Breast epithelium (tissue), 4 donors: ENCODE measurements at regions not wholly inside any gene's neighbourhood (a gene's known extent, or its start where the extent isn't known, plus 50 kb on each side); places are given as distances from the start of the nearest gene placed in this dataset.
"Not testable (repeated sequence)": the region's sequence is repeated elsewhere in the genome, so short reads cannot be mapped to it uniquely, and the experiment has no call there.

ENCODE experiments used
- DNase-seq, 2 donors: peaks; one replicate each; pipeline ENCODE4 v3.0.0-alpha.2; 2019; ENCODE audit warnings: low spot score in 2 of 2
- H3K27ac ChIP-seq, 2 donors: fragments of 200-600 bp; sonication (generic) in 1 of 2; one replicate each; pipeline ENCODE4 v1.5.1; 2016 to 2019; ENCODE audit warnings: mild to moderate bottlenecking in 1 of 2
- H3K27me3 ChIP-seq, 2 donors: fragments of 200-600 bp; sonication (generic) in 1 of 2; one replicate each; pipeline versions ENCODE4 v1.5.1 to v1.6.0; 2017 to 2019; ENCODE audit warnings: control low read depth in 1 of 2, mild to moderate bottlenecking in 1 of 2
- H3K36me3 ChIP-seq: fragments of 200-600 bp; one replicate; pipeline ENCODE4 v1.5.1; 2019
- H3K4me1 ChIP-seq, 2 donors: fragments of 200-600 bp; sonication (generic); one replicate each; pipeline ENCODE4 v1.5.1; 2016 to 2019; ENCODE audit warnings: control low read depth in 1 of 2
- H3K4me3 ChIP-seq, 3 donors: fragments of 200-600 bp; sonication (generic); 1 replicate in 2 of 3; 2 replicates in 1 of 3; pipeline ENCODE4 v1.5.1; 2016 to 2019; ENCODE audit warnings: mild to moderate bottlenecking in 3 of 3, moderate library complexity in 2 of 3
- H3K9me3 ChIP-seq, 2 donors: fragments of 200-600 bp; sonication (generic) in 1 of 2; one replicate each; pipeline ENCODE4 v1.5.1; 2016 to 2019; ENCODE audit warnings: control low read depth in 1 of 2
- POLR2A ChIP-seq: fragments of 450-650 bp; IDR thresholded peaks from one replicate; pipeline ENCODE4 v1.6.1; 2016; ENCODE audit warnings: antibody characterized with exemption, mild to moderate bottlenecking, moderate library complexity
- POLR2AphosphoS5 ChIP-seq, 3 donors: sonication (generic); formaldehyde crosslinking; IDR thresholded peaks; one replicate each; pipeline ENCODE4 v1.6.1; 2017; ENCODE audit warnings: antibody characterized with exemption in 3 of 3
- intact Hi-C: fragments of 100-400 bp; cut with DNase I; formaldehyde crosslinking; loops from one replicate; pipeline ENCODE4 v1.15.1; 2023; ENCODE audit warnings: low total_unique reads
- TF ChIP-seq, protein P1 (sequence below), 3 donors: fragments of 450-650 bp; IDR thresholded peaks; one replicate each; pipeline ENCODE4 v1.5.1; 2016 to 2017; ENCODE audit warnings: antibody characterized with exemption in 3 of 3, mild to moderate bottlenecking in 3 of 3, moderate library complexity in 3 of 3

DNA sequence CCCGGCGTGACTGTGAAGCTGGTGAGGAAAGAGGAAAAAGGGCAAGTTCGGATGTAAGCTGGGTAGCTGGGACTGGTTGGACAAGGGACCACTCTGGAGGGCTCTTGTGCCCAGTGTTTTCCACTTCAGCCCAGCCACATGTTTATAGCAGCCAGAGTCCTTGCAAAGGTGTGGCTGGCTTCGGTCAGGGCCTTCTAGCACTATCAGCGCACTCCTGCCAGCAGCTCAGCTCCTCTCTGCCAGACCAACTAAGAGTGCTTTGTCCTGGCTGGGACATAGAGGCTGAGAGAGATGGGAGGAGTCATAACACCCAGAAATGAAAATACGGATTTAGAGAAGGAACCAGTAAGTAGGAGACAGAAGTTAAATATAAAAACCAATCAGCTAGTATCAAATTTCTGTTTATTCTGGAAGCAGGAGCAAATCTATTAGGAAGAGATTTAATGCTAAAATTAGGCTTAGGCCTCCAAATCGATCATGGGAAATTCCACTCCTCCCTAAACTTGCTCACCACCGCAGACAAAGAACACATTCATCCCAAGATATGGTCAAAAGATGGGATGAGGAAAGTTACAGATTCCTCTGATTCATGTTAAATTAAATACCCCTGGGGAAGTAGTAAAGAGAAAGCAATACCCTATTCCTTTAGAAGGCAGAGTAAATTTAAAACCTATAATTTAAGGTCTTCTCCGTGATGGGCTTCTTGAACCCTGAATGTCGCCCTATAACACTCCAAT is 135.0 kb downstream of the RALA start:
- Histone ChIP-seq H3K4me1 (peaks cover 0 to 5% of the 10 kb centered on the region in 2 donors), H3K27ac (peak overlapping the region; percentile 71 to 79), H3K36me3 (no peaks in the 10 kb centered on the region), H3K4me3 (no peak overlapping the region), H3K27me3 (no peaks in the 10 kb centered on the region), H3K9me3 (no peaks in the 10 kb centered on the region)
- intact Hi-C loops: no loop called here
- DNase-seq: peak in 1 of 2 donors; percentile 58
- TF ChIP-seq, protein P1, sequence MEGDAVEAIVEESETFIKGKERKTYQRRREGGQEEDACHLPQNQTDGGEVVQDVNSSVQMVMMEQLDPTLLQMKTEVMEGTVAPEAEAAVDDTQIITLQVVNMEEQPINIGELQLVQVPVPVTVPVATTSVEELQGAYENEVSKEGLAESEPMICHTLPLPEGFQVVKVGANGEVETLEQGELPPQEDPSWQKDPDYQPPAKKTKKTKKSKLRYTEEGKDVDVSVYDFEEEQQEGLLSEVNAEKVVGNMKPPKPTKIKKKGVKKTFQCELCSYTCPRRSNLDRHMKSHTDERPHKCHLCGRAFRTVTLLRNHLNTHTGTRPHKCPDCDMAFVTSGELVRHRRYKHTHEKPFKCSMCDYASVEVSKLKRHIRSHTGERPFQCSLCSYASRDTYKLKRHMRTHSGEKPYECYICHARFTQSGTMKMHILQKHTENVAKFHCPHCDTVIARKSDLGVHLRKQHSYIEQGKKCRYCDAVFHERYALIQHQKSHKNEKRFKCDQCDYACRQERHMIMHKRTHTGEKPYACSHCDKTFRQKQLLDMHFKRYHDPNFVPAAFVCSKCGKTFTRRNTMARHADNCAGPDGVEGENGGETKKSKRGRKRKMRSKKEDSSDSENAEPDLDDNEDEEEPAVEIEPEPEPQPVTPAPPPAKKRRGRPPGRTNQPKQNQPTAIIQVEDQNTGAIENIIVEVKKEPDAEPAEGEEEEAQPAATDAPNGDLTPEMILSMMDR (IDR thresholded peaks at IDR 0.05): no peak
- no peak for TF ChIP-seq POLR2A
- no peak for TF ChIP-seq POLR2AphosphoS5 (IDR thresholded peaks at IDR 0.05)

DNA sequence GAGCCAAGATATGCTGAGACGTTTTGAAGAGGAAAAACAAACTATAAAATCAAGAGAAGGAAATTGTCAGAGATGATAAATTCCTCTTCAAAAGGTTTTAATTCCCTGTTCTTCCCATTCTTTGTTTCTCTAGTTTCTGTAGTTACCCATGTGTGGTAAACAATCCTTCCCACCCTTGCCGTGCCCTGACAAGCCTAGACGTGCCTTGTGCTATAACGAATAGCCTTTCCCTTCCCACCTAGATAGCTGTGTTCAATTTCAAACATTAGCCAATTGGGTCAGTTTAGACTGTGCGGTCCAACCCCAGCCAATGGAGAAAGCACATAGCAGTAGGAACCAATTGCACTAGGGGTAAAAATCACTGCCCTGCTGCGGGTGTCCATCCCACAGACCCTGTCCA is 138.1 kb downstream of the RALA start:
- TF ChIP-seq, protein P1 (IDR thresholded peaks at IDR 0.05): no peak
- TF ChIP-seq POLR2A (no peak), POLR2AphosphoS5 (IDR thresholded peaks at IDR 0.05) (no peak)

DNA sequence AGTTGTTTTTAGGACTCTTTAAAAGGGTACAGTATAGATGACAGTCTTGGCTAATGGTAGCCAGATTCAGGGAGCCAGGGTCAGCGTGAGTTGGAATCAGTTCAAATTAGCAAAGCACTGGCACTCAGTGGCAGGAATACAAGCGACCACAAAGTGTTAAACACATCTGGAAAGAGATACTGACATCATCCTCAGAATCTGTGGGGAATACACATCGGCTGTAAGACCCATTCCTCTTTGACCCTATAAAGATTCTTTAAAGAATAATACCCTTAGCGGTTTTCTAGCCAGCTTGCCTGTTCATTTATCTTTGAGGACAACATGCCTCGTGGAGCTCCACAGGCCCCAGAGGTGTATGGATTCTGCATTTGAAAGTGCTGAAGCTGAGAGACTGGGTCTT is 139.1 kb downstream of the RALA start:
- H3K27ac ChIP-seq, H3K4me3 ChIP-seq, H3K4me1 ChIP-seq, intact Hi-C loops, H3K9me3 ChIP-seq, DNase-seq, H3K36me3 ChIP-seq, H3K27me3 ChIP-seq: not testable (repeated sequence)

More for the DNA sequence above, 138.1 kb downstream of the RALA start:
- Histone ChIP-seq H3K4me1 (no peaks in the 10 kb centered on the region), H3K4me3 (no peak overlapping the region), H3K27ac (peak overlapping the region; percentile 15 to 64), H3K36me3 (no peaks in the 10 kb centered on the region), H3K27me3 (no peaks in the 10 kb centered on the region), H3K9me3 (no peaks in the 10 kb centered on the region)
- intact Hi-C loops: no loop called here
- peak in 1 of 2 donors; percentile 49 for DNase-seq

DNA sequence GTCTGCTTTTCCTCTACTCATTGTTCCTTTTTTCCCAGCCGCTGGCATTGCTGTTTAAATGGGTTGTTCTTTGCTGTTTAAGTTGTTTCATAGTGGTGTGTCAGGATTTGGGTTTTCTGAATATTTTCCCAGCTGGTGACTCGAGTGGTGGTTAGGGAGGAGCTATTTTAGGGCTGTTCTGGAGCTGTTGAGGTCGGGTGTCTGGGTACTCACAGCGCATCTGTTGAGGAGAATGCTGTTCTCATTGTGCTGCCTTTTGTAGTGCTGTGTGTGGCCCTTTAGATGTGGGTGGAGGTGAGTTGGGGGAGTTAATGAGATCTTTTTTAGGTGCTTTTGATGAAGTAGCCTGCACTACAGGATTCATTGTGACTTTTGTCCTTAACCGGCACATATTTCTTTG is 139.5 kb downstream of the RALA start:
- intact Hi-C loops, H3K4me3 ChIP-seq, H3K4me1 ChIP-seq, H3K27ac ChIP-seq, H3K36me3 ChIP-seq, H3K27me3 ChIP-seq, DNase-seq, H3K9me3 ChIP-seq: not testable (repeated sequence)

DNA sequence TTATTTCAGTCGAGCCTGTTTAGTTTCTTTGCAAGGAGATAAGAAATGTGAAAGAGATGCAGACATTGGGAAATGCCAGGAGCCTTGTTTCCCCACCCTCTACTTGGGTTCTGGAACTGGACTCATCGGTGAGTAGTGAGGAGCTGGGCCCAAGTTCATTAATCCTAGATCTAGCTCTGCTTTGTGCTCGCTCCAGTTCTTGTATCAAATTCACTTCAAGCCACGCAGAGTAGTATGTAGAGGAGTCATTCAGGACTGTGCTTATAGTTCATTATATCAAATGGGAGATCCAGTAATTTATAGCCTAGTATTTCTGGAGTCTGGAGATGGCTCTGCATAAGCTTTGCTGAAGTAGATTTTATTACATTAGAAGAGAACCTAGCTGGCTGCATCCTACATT is 142.5 kb downstream of the RALA start:
- intact Hi-C loops, H3K9me3 ChIP-seq, H3K27ac ChIP-seq, DNase-seq, H3K27me3 ChIP-seq, H3K4me3 ChIP-seq, H3K4me1 ChIP-seq, H3K36me3 ChIP-seq: not testable (repeated sequence)

DNA sequence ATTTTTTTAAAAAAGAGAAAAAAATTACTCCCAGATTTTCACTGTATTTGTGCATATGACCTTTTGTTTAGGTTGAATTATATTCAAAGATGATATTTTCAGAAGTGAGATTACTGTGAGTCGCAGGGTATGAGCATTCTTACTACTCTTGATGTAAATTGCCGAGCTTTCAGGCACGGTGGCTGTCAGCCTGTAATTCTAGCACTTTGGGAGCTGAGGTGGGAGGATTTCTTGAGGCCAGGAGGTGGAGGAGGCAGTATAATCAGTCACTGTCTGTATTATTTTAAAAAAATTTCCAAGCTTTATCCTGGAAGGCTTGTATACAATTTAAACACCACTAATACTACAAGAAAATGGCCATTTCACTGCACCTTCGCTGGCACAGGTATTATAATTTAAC is 145.1 kb downstream of the RALA start:
- intact Hi-C loops: not testable (repeated sequence)

DNA sequence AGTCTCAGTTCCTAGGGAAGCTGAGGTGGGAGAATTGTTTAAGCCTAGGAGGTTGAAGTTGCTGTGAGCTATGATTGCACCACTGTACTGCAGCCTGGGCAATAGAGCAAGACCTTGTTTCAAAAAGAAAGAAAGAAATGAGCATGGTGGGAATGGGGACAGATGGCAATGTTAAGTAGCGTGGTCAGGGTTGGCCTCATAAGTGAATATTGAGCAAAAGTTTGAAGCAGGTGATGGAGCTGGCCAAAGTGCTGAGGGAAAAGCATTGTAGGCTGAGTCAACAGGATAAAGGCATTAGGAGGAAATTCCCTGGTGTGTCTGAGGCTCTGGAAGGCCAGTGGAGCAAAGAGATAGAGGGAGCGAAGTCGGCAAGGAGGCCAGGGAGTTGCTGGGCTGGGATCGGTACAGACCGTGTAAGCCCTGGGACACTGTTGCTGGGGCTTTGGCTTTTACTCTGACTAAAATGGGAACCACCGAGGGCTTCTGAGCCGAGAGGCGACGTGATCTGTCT is 151.0 kb downstream of the RALA start:
- not testable (repeated sequence) for H3K36me3 ChIP-seq, H3K27ac ChIP-seq, H3K4me3 ChIP-seq, DNase-seq, H3K4me1 ChIP-seq, H3K27me3 ChIP-seq, H3K9me3 ChIP-seq
- intact Hi-C loops: loop anchor here (5.0 kb wide), 1 partner anchor 238 kb away; no protein-coding TSS in a partner anchor

More for the DNA sequence above, 145.1 kb downstream of the RALA start:
- DNase-seq, H3K9me3 ChIP-seq, H3K4me3 ChIP-seq, H3K27me3 ChIP-seq, H3K36me3 ChIP-seq, H3K4me1 ChIP-seq, H3K27ac ChIP-seq: not testable (repeated sequence)

DNA sequence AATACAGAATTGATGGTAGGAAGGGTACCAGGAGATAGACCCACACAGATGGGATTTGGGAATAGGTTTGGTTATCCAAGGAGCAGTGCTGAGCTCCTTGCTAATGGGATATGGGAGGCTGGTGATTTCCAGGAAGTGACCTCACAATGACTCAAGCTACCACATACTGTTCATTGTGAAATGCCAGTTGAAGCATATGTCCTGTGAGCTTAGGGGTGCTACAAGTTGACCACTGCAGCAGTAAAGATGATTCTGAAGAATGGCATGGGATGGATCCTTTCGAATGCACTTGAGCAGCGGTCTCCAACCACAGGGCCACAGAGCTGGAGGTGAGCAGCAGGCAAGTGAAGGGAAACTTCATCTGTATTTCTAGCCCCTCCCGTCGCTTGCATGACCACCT is 158.2 kb downstream of the RALA start:
- H3K4me3 ChIP-seq, H3K27me3 ChIP-seq, H3K4me1 ChIP-seq, DNase-seq, H3K9me3 ChIP-seq, intact Hi-C loops, H3K36me3 ChIP-seq, H3K27ac ChIP-seq: not testable (repeated sequence)

DNA sequence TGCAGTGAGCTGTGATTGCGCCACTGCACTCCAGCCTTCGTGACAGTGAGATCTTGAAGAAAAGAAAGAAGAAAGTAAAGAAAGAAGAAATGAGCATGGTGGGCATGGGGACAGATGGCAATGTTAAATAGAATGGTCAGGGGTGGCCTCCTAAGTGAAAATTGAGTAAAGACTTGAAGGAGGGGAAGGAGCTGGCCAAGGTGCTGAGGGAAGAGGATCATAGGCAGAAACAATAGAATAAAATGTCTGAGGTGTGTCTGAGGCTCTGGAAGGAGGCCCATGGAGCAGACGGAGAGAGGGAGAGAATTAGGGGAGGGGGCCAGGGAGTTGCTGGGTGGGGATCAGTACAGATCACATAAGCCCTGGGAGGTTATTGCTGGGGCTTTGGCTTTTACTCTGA is 163.1 kb downstream of the RALA start:
- H3K27me3 ChIP-seq, DNase-seq, H3K9me3 ChIP-seq, H3K4me1 ChIP-seq, intact Hi-C loops, H3K27ac ChIP-seq, H3K36me3 ChIP-seq, H3K4me3 ChIP-seq: not testable (repeated sequence)

DNA sequence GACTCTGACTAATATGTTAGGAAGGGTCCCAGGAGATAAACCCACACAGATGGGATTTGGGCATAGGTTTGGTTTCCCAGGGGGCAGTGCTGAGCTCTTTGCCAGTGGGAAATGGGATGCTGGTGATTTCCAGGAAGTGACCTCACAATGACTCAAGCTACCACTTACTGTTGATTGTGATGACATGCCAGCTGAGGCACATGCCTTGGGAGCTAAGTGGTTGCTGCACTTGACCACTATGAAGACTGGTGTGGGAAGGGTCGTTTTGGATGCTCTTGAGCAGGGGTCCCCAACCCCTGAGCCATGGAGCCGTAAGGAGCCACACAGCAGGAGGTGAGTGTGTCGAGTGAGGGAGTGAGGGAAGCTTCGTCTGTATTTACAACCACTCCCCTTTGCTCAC is 159.0 kb upstream of the CDK13 start:
- H3K4me1 ChIP-seq, H3K9me3 ChIP-seq, H3K27ac ChIP-seq, DNase-seq, H3K36me3 ChIP-seq, H3K27me3 ChIP-seq, H3K4me3 ChIP-seq, intact Hi-C loops: not testable (repeated sequence)

DNA sequence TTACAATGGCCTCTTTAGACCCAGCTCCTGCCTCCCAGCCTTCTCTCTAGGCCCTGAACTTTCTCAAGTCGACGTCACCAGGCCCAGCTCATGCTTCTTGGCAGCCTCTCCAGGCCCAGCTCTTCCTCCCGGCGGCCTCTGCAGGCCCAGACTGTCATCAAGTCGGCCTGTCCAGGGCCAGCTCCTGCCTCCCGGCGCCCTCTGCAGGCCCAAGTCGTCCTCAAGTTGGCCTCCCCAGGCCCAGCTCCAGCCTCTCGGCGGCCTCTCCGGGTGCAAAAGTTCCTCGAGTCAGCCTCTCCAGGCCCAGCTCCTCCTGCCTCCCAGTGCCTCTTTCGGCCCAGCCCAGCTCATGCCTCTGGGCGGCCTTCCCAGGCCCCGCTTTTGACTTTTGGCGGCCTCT is 158.1 kb upstream of the CDK13 start:
- H3K4me1 ChIP-seq, H3K36me3 ChIP-seq, H3K4me3 ChIP-seq, intact Hi-C loops, H3K9me3 ChIP-seq, H3K27me3 ChIP-seq, DNase-seq, H3K27ac ChIP-seq: not testable (repeated sequence)
